HG02852 (cell line): ENCODE measurements at regions not wholly inside any gene's neighbourhood (a gene's known extent, or its start where the extent isn't known, plus 50 kb on each side); places are given as distances from the start of the nearest gene placed in this dataset.

Source experiments
- ATAC-seq: cut with Tn5 transposase; IDR thresholded peaks from one replicate; pipeline ENCODE4 v1.9.1; 2021; ENCODE audit warnings: mild to moderate bottlenecking, moderate library complexity; ENCODE audit not compliant: unreplicated experiment

GRCh38 chr15:92224843-92225242, 168.8 kb upstream of the ST8SIA2 start:
- no peak for ATAC-seq

- no peak for ATAC-seq
Measured at GRCh38 chr15:92226020-92226612, 167.6 kb upstream of the ST8SIA2 start.

- no peak for ATAC-seq
Measured at GRCh38 chr15:92228830-92229229, 164.9 kb upstream of the ST8SIA2 start.

- no peak for ATAC-seq
Measured at GRCh38 chr15:92231461-92231860, 162.2 kb upstream of the ST8SIA2 start.

GRCh38 chr15:92232317-92232716, 161.4 kb upstream of the ST8SIA2 start:
- ATAC-seq = no peak

- ATAC-seq = no peak
Measured at GRCh38 chr15:92232876-92233275, 160.8 kb upstream of the ST8SIA2 start.

- ATAC-seq = no peak
Measured at GRCh38 chr15:92243227-92243626, 150.5 kb upstream of the ST8SIA2 start.

GRCh38 chr15:92244703-92245102, 149.0 kb upstream of the ST8SIA2 start:
- ATAC-seq = no peak

GRCh38 chr15:92247649-92248242, 145.9 kb upstream of the ST8SIA2 start:
- ATAC-seq = no peak

GRCh38 chr15:92266796-92267685, 126.6 kb upstream of the ST8SIA2 start:
- no peak for ATAC-seq

- no peak for ATAC-seq
Measured at GRCh38 chr15:92268900-92269299, 124.8 kb upstream of the ST8SIA2 start.

GRCh38 chr15:92271179-92271578, 122.5 kb upstream of the ST8SIA2 start:
- no peak for ATAC-seq

GRCh38 chr15:92272106-92272505, 121.6 kb upstream of the ST8SIA2 start:
- no peak for ATAC-seq

GRCh38 chr15:92273286-92273685, 120.4 kb upstream of the ST8SIA2 start:
- no peak for ATAC-seq

- no peak for ATAC-seq
Measured at GRCh38 chr15:92273723-92274122, 120.0 kb upstream of the ST8SIA2 start.

GRCh38 chr15:92277776-92278175, 115.9 kb upstream of the ST8SIA2 start:
- ATAC-seq = no peak

- no peak for ATAC-seq
Measured at GRCh38 chr15:92283813-92284212, 109.9 kb upstream of the ST8SIA2 start.

GRCh38 chr15:92288755-92289154, 104.9 kb upstream of the ST8SIA2 start:
- ATAC-seq = peak; percentile 87

GRCh38 chr15:92289733-92290132, 103.9 kb upstream of the ST8SIA2 start:
- ATAC-seq = no peak

- ATAC-seq = no peak
Measured at GRCh38 chr15:92290359-92290992, 103.2 kb upstream of the ST8SIA2 start.

- no peak for ATAC-seq
Measured at GRCh38 chr15:92291900-92292299, 101.8 kb upstream of the ST8SIA2 start.

GRCh38 chr15:92294759-92295158, 98.9 kb upstream of the ST8SIA2 start:
- no peak for ATAC-seq
